ENCODE measurements at regions not wholly inside any gene's neighbourhood (a gene's known extent, or its start where the extent isn't known, plus 50 kb on each side); places are given as distances from the start of the nearest gene placed in this dataset.

- no peaks in the 10 kb centered on the region for H3K27me3 ChIP-seq (ENCODE audit: control insufficient read depth, insufficient read depth, low read length)
- no peak overlapping the region for H2AK9ac ChIP-seq (replicated peaks; ENCODE audit: low read depth, low read length, poor library complexity)
- no peaks in the 10 kb centered on the region for H3K36me3 ChIP-seq (ENCODE audit: control insufficient read depth, insufficient read depth, low read length)
- H3K4me3 ChIP-seq (ENCODE audit: insufficient read depth, low read depth, low read length), result no peak overlapping the region
- dilution Hi-C loops (cut with HindIII; ENCODE audit: low sequenced_read_pairs, unreplicated experiment) (no loop called here), intact Hi-C loops (cut with micrococcal nuclease) (no loop called here), in situ Hi-C loops (cut with MboI; ENCODE audit: low sequenced_read_pairs) (no loop called here)
- H3K56ac ChIP-seq (ENCODE audit: extremely low read depth, insufficient read depth, low read length), result no peak overlapping the region
- H3K4ac ChIP-seq (ENCODE audit: low read depth, low read length), result no peak overlapping the region
- no peak overlapping the region for H2AFZ ChIP-seq (replicated peaks; ENCODE audit: low read length, poor library complexity)
- H3K9me1 ChIP-seq (ENCODE audit: insufficient read depth, low read length), result no peaks in the 10 kb centered on the region
- H3K23ac ChIP-seq (ENCODE audit: low read depth, low read length), result no peak overlapping the region
- H3K79me1 ChIP-seq (ENCODE audit: low read depth in 1 of 2, low read length in 2 of 2), result no peaks in the 10 kb centered on the region
- no peaks in the 10 kb centered on the region for H3K9me3 ChIP-seq (ENCODE audit: control insufficient read depth, insufficient read depth, low read length)
- no peaks in the 10 kb centered on the region for H4K20me1 ChIP-seq (ENCODE audit: insufficient read depth, low read length)
- no peak overlapping the region for H2BK15ac ChIP-seq (ENCODE audit: low read depth, low read length)
- no peak overlapping the region for H2AK5ac ChIP-seq (ENCODE audit: low read depth, low read length)
- no peak overlapping the region for H3K9ac ChIP-seq (ENCODE audit: low read depth, low read length)
- H3K4me2 ChIP-seq (ENCODE audit: low read depth, low read length), result no peak overlapping the region
- ChIA-PET CTCF (no interaction called here), POLR2A (ENCODE audit: unreplicated experiment) (no interaction called here)
- no peak for TF ChIP-seq ELK1 (IDR thresholded peaks at IDR 0.05; ENCODE audit: borderline replicate concordance, low read depth, low read length)
- no peak for TF ChIP-seq POLR2A (IDR thresholded peaks at IDR 0.05; ENCODE audit: low read depth, low read length)
- no peak for TF ChIP-seq MXI1 (IDR thresholded peaks at IDR 0.05; ENCODE audit: borderline replicate concordance, low read depth, low read length)
- H4K5ac ChIP-seq (ENCODE audit: low read depth, low read length), result no peak overlapping the region
- BruUV-seq (replicated peaks), result no TSS peak
- H4K91ac ChIP-seq (ENCODE audit: insufficient read depth, low read depth, low read length), result no peak overlapping the region
- no peak for DNase-seq
- no peak for ATAC-seq (ENCODE audit: low read depth)
- H3K27ac ChIP-seq (ENCODE audit: insufficient read depth, low read length), result no peak overlapping the region
- H2BK120ac ChIP-seq (ENCODE audit: low read depth, low read length), result no peak overlapping the region
- H3K4me1 ChIP-seq (ENCODE audit: control insufficient read depth, insufficient read depth, low read length), result no peaks in the 10 kb centered on the region
- H4K8ac ChIP-seq (ENCODE audit: low read depth in 2 of 2, low read length in 2 of 2), result no peak overlapping the region
- no CpG with 5 or more reads among the region's 2 CpGs for WGBS, 2 experiments (ENCODE audit: extremely low coverage in 2 of 2, insufficient read length in 1 of 2)
- H2BK5ac ChIP-seq (ENCODE audit: low read depth, low read length, poor library complexity, severe bottlenecking), result no peak overlapping the region
- H2BK20ac ChIP-seq (ENCODE audit: low read depth, low read length), result no peak overlapping the region
- no peak overlapping the region for H3K14ac ChIP-seq (replicated peaks; ENCODE audit: low read depth, low read length)
- no peak overlapping the region for H3K18ac ChIP-seq (ENCODE audit: low read depth, low read length)
These were observed 203.8 kb upstream of the TECRL start for GRCh38 chr4:64613046-64613445.

All from IMR-90 (cell line).